Mesodermal cell (in vitro differentiated cells): ENCODE measurements at regions not wholly inside any gene's neighbourhood (a gene's known extent, or its start where the extent isn't known, plus 50 kb on each side); places are given as distances from the start of the nearest gene placed in this dataset.
"Not testable (repeated sequence)": the region's sequence is repeated elsewhere in the genome, so short reads cannot be mapped to it uniquely, and the experiment has no call there.

Source experiments
- H3K27ac ChIP-seq: 2 replicates; pipeline ENCODE4 v1.7.0; 2013; ENCODE audit warnings: mild to moderate bottlenecking, low read depth, low read length, moderate library complexity; ENCODE audit not compliant: severe bottlenecking
- H3K36me3 ChIP-seq: 2 replicates; pipeline ENCODE4 v1.7.1; 2013; ENCODE audit warnings: mild to moderate bottlenecking, low read length, moderate library complexity; ENCODE audit not compliant: control insufficient read depth, insufficient read depth
- H3K4me1 ChIP-seq: one replicate; pipeline ENCODE4 v1.7.1; 2013; ENCODE audit warnings: mild to moderate bottlenecking, low read length; ENCODE audit not compliant: insufficient read depth, control insufficient read depth, poor library complexity, severe bottlenecking
- H3K4me3 ChIP-seq: 2 replicates; pipeline ENCODE4 v1.7.0; 2013; ENCODE audit warnings: low read length, control low read depth, mild to moderate bottlenecking; ENCODE audit not compliant: insufficient read depth, poor library complexity, severe bottlenecking; ENCODE audit errors: extremely low read depth
- H3K9me3 ChIP-seq: 2 replicates; pipeline ENCODE4 v1.7.1; 2013; ENCODE audit warnings: mild to moderate bottlenecking, low read length, moderate library complexity; ENCODE audit not compliant: control insufficient read depth
- WGBS, 2 experiments: methylation state at CpG; one replicate each; pipeline ENCODE4 v1.1.5; 2013; ENCODE audit warnings: missing lambda C conversion rate in 2 of 2; ENCODE audit not compliant: insufficient coverage in 2 of 2; 5-methylcytosine and 5-hydroxymethylcytosine counted together

- not testable (repeated sequence) for H3K27ac ChIP-seq, H3K4me3 ChIP-seq, H3K36me3 ChIP-seq, H3K9me3 ChIP-seq, H3K4me1 ChIP-seq
- WGBS, 2 experiments, result no CpG with 5 or more reads among the region's 3 CpGs
Observed at GRCh38 chr5:99404764-99405302, 476.0 kb upstream of the CHD1 start.

- H3K4me3 ChIP-seq, H3K9me3 ChIP-seq, H3K4me1 ChIP-seq, H3K27ac ChIP-seq, H3K36me3 ChIP-seq: not testable (repeated sequence)
- WGBS, 2 experiments, result 100% methylated on average over 1 of the region's 1 CpG; no CpG with 5 or more reads in 1 of the 2 experiments
Observed at GRCh38 chr5:99400571-99400970, 471.8 kb upstream of the CHD1 start.

GRCh38 chr5:99398976-99399375 lies 470.2 kb upstream of the CHD1 start:
- H3K27ac ChIP-seq, result no peak overlapping the region
- no peak overlapping the region for H3K4me3 ChIP-seq
- H3K9me3 ChIP-seq, result peaks cover 3% of the 10 kb centered on the region
- H3K36me3 ChIP-seq, result no peaks in the 10 kb centered on the region
- H3K4me1 ChIP-seq, result no peaks in the 10 kb centered on the region

GRCh38 chr5:99386406-99387077 lies 457.7 kb upstream of the CHD1 start:
- no peak overlapping the region for H3K27ac ChIP-seq

GRCh38 chr5:99379187-99379586 lies 450.4 kb upstream of the CHD1 start:
- 30 to 33% methylated on average over 2 of the region's 4 CpGs for WGBS, 2 experiments

More at GRCh38 chr5:99386406-99387077, 457.7 kb upstream of the CHD1 start:
- Histone ChIP-seq H3K9me3 (no peaks in the 10 kb centered on the region), H3K4me3 (no peak overlapping the region), H3K4me1 (no peaks in the 10 kb centered on the region), H3K36me3 (no peaks in the 10 kb centered on the region)
- no CpG with 5 or more reads among the region's 1 CpG for WGBS, 2 experiments

GRCh38 chr5:99378443-99378842 lies 449.6 kb upstream of the CHD1 start:
- no peaks in the 10 kb centered on the region for H3K36me3 ChIP-seq
- no peaks in the 10 kb centered on the region for H3K4me1 ChIP-seq
- H3K4me3 ChIP-seq, result no peak overlapping the region
- WGBS, 2 experiments, result no CpG with 5 or more reads among the region's 2 CpGs
- no peak overlapping the region for H3K27ac ChIP-seq
- no peaks in the 10 kb centered on the region for H3K9me3 ChIP-seq

More at GRCh38 chr5:99379187-99379586, 450.4 kb upstream of the CHD1 start:
- Histone ChIP-seq H3K36me3 (no peaks in the 10 kb centered on the region), H3K27ac (no peak overlapping the region), H3K9me3 (no peaks in the 10 kb centered on the region), H3K4me1 (no peaks in the 10 kb centered on the region), H3K4me3 (no peak overlapping the region)

GRCh38 chr5:99369797-99370593 lies 441.2 kb upstream of the CHD1 start:
- Histone ChIP-seq H3K27ac (no peak overlapping the region), H3K4me3 (no peak overlapping the region), H3K36me3 (no peaks in the 10 kb centered on the region), H3K9me3 (no peaks in the 10 kb centered on the region), H3K4me1 (no peaks in the 10 kb centered on the region)
- WGBS, 2 experiments, result 82% methylated on average over 2 of the region's 3 CpGs

- Histone ChIP-seq H3K9me3 (no peaks in the 10 kb centered on the region), H3K27ac (peak overlapping the region; percentile 43), H3K4me1 (no peaks in the 10 kb centered on the region), H3K4me3 (no peak overlapping the region), H3K36me3 (no peaks in the 10 kb centered on the region)
- WGBS, 2 experiments, result 82% methylated on average over 1 of the region's 2 CpGs; no CpG with 5 or more reads in 1 of the 2 experiments
Observed at GRCh38 chr5:99368726-99369125, 439.9 kb upstream of the CHD1 start.

GRCh38 chr5:99355881-99356280 lies 427.1 kb upstream of the CHD1 start:
- no peaks in the 10 kb centered on the region for H3K36me3 ChIP-seq
- H3K4me3 ChIP-seq, result no peak overlapping the region
- no peak overlapping the region for H3K27ac ChIP-seq
- peaks cover 13% of the 10 kb centered on the region for H3K9me3 ChIP-seq
- H3K4me1 ChIP-seq, result no peaks in the 10 kb centered on the region

- WGBS, 2 experiments, result 83% methylated on average over 1 of the region's 2 CpGs; no CpG with 5 or more reads in 1 of the 2 experiments
- Histone ChIP-seq H3K4me1 (no peaks in the 10 kb centered on the region), H3K9me3 (peaks cover 13% of the 10 kb centered on the region), H3K36me3 (no peaks in the 10 kb centered on the region), H3K27ac (no peak overlapping the region), H3K4me3 (no peak overlapping the region)
Observed at GRCh38 chr5:99349787-99350186, 421.0 kb upstream of the CHD1 start.

- 90 to 100% methylated on average over 2 to 4 of the region's 4 CpGs for WGBS, 2 experiments
- no peaks in the 10 kb centered on the region for H3K36me3 ChIP-seq
- no peak overlapping the region for H3K27ac ChIP-seq
- H3K4me3 ChIP-seq, result no peak overlapping the region
- peaks cover 13% of the 10 kb centered on the region for H3K9me3 ChIP-seq
- no peaks in the 10 kb centered on the region for H3K4me1 ChIP-seq
Observed at GRCh38 chr5:99348597-99348996, 419.8 kb upstream of the CHD1 start.
